NCI-H748 (cell line): ENCODE measurements at regions not wholly inside any gene's neighbourhood (a gene's known extent, or its start where the extent isn't known, plus 50 kb on each side); places are given as distances from the start of the nearest gene placed in this dataset.

ENCODE experiments used
- DNase-seq: peaks from one replicate; lab custom pipeline; 2025; ENCODE audit not compliant: unreplicated experiment; lab: John Stamatoyannopoulos, UW

DNA sequence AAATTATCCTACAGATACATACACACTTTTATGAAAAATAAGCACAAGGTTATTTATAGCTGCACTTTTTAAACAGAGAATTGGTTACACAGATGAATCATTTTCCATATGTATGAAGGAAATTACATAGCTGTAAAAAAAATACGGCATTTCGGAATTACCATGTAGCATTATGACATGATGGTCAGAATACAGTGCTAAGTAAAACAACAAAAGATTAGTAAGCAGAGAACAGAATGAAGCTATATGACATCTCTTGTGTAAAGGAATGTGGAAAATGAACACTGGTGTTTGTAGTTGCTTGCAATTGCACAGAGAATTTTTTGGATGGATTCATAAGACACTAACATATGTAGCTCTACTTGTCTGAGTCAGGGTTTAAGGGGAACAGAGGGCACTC is 1222.0 kb upstream of the PRKX start:
- DNase-seq = no peak

DNA sequence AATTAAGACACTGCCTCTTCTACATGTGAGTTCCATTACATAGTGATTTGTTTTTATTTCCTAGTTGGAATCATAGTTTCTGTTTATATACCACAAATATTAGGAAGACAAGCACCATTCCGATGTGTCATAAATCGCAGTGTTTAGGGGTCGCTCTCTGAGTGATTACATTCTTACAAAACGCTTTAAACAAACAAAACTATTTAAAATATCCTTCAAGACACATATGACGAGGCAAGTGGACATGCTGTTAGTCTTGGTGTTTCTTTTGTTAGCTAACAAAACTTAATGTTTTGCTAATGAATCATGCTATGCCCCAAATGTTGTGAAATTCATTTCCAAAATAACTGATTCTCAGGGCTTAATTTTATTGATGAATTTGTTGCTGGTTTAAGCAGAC is 1219.3 kb upstream of the PRKX start:
- DNase-seq = no peak

DNA sequence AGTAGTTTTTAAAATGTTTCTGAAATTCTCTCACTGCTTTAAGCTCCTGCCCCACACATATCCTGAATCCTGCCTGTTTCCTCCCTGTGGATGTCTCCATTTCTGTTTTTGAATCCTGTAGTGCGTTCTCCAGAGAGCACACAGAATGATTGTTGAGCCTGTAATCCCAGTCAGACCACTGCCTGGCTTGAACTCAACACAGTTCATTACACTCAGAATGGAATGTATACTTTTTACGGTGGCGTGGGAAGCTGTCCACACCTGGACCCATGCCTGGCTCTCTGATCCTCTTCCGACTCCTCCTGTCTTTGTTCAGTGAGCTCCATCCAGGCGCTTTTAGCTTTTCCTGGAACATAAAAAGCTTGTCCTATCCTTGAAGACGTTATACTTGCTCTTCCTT is 1217.0 kb upstream of the PRKX start:
- no peak for DNase-seq

DNA sequence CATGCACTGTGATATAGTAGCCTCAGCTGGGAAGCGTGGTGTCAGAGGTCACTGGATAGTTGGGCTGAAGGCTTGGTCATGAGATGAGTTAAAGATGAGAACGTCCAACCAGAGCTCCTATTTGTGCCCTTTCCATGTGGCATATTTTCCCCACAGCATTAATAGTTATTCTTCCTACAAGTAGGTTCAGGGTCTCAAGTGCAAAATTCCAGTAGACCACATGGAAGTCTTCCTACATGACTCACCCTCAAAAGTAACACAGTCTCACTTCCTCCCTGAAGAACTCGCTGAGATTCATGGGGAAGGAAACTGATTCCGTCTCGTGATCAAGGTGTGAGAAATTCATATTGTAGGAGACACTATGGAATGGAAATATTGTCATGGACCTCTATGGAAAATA is 1212.5 kb upstream of the PRKX start:
- DNase-seq = no peak

DNA sequence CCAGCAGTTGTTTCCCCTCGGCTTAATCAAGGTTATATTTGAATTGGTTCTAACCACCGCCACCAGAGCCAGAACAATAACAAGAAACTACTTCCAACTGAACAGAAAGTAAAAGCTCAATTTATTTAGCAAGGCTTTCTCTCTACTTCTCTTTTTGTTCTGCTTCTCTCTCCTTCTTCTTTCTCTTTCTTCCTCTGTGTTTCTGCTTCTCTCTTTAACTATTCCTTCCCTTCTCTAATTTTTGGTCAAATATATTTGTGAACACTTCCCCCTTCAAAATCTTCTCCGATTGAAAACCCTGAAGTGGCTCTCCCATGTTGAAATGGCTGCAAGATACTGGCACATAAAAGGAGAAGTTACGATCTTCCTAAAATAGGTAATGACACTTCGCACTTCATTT is 1195.9 kb upstream of the PRKX start:
- DNase-seq = no peak

DNA sequence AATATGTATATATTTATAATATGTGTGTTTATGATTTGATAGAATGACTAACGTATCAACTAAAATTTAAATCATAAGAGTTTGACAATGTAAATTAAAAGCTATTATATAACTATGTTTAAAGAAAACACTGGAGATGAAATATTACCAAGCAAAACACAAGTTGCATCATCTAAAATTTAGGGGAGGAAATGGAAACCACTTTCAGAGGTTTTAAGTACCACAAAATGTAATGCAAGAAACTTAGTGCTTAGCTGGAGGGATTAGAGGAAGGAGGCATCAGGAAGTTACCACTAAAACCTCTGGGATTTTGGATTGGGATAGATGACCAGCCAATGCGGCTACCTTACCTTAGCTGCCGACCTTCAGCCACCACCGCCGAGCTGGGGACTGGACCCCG is 1192.1 kb upstream of the PRKX start:
- no peak for DNase-seq

DNA sequence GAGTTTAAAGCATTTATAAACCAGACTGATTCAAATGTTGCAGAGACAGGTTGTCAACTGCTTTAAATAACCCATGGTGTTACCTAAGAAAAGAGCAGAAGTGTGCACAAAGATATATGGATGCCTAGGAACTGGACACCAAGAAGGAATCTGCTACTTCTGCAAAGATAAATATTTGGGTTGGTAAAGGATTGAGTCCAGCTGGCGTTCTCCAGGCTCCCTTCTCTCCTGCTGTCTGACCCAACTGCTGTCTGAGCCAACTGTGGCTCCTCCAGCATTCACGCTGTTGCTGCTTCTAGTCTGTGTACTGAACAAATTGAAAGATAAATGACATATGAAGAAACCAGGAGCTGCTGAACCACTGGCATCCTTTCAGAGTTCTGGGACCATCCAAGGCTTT is 1167.8 kb upstream of the PRKX start:
- no peak for DNase-seq

DNA sequence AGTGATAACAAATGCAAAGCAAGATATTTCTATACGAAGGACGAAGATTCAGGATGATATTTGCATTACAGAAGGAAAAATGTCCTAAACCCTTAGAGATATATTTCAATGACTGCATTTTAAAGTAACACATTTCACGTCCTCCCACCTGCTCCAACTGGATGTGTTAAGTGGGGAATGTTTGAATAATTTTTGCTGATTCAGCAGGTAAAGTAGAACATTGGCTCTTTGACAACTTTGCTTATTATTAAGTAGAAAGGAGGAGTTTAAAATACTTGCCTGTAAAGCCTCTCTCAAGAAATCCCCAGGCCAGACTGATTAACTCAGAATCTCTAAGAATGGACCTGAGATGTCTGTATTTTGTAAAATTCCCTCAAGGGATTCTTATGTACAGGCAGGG is 1165.2 kb upstream of the PRKX start:
- no peak for DNase-seq

DNA sequence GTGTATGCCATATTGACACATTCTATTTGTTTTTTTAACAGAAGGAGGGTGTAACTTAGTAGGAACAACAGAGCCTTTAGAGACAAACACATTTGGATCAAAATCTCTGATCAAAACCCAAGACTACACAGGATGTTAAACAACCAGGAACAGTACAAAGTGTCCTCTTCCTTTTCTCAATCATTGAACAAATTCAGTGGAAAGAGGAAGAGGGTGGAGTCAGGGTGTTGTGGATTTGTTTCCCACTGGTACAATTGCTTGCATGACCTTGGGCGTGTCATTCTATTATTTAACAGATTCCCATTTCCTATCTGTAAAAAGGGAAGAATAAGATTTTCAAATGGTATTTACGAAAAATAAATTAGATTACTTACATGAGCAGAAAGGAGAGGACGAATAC is 1162.8 kb upstream of the PRKX start:
- no peak for DNase-seq

DNA sequence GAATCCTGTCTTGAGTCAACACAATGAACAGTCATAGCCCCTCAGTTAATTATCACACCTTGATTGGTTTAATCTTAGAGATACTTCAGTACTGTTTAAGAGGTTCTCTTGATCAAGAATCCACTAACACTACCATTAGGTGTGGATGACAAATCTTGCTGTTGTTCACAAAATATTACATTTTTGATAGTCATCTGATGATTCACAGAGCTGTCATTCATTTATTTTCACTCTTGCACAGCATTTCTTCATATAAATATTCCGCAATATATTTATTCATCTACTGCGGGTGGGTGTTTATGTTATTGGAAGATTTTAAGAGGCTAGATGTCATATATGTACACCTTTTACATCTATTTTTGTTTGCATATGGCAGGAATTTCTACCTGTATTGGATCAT is 1138.1 kb upstream of the PRKX start:
- DNase-seq = no peak

DNA sequence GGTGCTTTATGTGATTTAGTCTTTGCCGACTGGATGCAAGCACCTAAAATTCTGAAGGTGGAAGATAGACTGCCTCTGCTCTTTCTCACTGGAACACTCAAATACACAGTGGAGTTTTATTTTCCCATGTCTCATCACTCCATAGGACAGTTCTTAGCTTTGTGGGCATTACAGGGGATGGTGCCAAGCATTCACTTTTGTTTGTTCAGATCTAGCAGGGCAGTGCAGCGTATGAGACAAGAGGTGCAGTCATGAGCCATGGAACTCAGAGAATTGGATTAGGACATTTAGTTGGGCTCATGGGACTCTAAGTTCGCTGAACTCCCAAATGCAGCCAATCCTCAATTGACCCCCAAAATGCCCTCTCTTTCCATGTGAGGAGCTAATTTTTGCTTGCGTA is 1136.9 kb upstream of the PRKX start:
- no peak for DNase-seq

DNA sequence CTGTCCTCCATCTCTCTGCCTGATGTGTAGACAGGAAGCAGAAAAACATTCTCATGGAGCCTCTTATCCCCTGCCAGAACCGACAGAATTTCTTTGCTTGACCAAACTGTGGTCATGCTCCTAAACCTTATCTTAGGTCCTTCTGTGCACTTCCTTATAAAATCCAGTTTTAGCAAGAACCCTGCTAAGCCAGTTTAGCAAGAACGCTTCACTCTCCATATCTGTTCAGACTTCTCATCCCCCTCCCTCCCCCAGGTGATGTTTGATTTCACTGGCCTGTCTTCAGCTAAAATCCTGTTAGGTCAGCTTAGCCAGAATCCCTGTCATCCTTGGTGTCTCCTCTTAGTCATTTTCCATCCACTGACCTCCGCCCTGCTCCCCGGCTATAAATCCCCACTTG is 1130.9 kb upstream of the PRKX start:
- DNase-seq = no peak

DNA sequence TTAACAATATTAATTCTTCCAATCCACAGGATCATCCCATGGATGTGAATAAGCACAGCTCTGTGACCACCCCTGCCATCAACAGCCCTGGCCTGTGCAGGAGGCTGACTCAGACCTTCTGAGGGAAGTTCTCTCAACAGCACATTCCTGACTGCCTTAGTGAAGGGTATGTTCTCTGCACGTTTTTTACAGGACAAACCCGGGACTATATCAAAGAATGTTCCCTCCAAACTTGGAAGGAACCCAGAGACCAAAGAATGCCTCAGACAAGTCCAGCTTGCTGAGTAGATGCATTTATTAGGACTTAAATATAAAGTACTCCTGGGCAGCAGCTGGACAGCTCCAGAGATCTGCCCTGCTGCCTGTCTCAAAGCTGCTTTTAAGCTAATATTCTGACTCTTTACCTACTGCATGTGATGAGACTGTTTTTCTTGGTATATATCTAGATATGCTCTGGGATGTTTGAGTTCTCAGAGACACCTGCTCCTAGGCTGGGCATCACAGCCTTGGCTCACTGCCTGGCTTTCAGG is 1127.8 kb upstream of the PRKX start:
- DNase-seq = no peak

DNA sequence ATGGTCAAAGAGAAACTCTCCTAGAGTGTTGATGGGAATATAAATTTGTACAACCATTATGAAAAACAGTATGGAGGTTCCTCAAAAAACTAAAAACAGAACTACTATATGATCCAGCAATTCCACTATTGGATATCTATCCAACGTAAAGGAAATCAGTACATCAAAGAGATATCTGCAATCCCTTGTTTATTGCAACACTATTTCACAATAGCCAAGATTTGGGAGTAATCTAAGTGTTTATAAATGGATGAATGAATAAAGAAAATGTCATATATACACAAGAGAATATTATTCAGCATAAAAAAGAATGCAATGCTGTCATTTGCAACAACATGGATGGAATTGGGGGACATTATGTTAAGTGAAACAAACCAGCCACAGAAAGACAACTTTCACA is 1118.1 kb upstream of the PRKX start:
- DNase-seq = no peak

DNA sequence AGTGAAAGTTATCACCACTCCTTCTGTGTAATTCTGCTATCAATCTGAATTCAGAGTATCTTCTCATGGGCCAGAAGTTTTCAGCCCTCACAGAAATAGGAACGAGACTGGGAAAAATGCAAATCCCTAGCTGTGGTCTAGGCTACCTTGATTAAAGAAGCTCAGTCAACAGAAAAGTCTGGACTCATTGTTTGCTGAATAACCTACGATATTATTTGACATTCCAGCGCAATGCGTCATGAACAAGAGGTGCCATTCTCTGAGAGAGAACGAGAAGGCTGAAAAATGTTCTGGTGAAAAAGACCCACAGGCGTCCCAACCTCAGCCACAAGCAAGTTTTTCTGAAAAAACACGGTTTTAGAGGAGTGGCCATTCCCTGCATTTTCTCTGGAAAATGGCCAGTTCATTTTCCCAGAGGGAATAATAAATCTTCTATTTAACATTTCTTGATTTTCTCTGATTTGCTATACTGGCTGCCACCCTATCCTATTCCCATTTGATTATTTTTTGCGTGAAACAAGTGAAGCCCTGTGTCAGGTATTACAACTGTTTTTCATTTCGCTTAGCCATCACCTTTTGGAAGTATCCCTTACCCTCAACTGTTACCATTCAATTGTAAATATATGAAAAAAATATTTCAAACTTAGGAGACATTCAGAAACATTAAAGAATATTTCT is 1117.6 kb upstream of the PRKX start:
- no peak for DNase-seq

DNA sequence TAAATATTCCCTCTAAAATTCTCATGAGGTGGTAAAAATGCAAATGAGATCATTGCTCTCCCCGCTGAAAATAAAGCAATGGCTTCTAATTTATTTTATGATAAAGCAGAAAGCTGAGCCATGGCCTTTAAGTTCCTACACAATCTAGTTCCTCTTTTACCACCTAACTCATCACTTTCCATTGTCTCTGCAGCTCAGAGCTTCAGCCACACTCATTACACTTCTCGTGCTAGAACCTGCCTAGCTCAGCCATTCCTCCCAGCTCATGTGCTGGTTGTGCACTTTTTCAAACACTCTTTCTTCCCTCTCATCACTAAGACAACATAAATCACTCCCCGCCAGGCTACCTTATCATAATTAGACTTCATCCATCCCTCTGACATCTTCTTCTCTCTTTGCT is 1112.1 kb upstream of the PRKX start:
- DNase-seq = no peak

DNA sequence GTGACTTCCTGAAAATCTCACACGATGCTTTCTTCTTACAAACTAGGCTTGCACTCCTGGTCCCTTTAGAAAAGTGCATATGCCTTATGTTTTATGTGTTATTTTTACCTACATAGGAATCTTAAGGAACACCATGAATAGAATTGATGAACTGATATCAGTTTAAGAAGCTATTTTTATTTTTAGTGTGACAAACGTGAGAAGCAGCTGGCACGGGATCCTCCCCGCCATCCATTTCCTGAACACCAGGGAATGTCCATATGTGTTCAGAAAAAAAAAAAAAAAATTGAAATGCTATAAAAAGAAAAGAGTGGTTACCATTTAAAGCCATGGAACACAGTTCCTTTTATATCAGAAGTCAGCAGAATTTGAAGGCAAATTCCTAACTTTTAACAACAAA is 1096.1 kb upstream of the PRKX start:
- DNase-seq = no peak

DNA sequence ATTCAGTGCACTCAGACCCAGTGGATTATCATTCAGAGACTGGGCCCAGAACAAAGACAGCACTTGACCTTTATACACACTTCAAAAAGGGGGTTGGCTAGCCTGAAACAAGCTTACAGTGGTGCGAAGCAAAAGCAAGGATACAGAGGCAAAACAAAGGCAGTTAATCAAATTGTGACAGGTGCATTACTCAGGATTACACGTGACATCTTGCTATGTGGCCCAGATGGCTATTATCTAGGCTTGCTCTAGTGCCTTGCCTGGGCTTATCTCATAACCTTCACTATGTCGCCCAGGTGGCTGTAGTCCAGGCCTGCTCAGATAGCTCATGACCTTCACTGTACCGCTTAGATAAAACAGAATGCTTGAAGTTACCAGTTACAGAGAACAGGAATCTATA is 1092.1 kb upstream of the PRKX start:
- peak; percentile 21 for DNase-seq

DNA sequence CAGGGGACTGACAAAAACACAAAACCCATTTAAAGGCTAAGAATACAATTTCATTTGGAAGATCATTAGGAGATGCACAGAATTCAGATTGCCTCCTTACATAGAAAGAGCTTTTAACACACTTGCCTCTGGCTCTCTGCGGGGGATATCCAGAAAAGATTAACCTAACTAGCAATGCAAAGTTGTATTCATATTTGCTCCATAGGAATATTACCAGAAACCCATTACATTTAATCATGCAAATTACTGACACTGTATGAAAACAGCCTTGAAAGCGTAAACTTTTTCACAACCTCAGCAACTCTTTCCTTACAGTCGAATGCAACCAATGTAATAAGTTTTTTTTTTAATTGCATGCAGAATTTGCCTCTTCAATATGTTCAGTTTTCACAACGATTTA is 1087.3 kb upstream of the PRKX start:
- DNase-seq = no peak

DNA sequence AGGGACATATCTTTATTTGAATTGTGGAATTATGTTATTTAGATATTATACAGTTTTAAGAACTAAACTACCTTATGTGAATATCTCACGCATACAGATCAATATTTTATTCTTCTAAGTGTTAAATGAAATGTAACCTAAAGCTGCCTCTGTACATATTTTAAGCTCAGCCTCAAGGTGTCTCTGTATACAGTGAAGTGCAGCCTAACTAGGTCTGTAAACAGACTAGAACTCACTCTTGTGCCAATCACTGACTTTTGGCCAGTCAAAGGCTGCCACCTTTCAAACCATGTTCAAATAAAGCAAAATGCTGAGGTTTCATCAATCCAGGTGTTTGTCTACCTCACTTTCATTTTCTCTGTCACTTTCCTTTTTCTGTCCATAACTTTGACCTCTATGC is 1074.5 kb upstream of the PRKX start:
- DNase-seq = peak; percentile 4

DNA sequence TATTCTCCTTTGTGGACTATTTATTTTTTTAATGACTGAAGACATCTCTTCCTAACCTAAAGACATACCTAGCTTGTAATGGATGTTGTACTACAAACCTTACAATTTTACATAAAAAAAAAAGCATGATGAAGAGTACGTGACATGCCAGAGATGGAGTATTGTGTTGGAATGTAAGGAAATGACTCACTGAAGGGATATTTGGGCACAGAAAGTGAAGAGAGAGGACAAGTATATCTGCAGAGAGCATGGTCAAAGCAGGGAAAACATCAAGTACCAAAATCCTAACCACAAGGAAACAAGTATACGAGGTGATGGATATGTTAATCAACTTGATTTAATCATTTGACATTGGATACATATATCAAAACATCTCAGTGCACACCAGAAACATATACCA is 1051.4 kb upstream of the PRKX start:
- DNase-seq = no peak

DNA sequence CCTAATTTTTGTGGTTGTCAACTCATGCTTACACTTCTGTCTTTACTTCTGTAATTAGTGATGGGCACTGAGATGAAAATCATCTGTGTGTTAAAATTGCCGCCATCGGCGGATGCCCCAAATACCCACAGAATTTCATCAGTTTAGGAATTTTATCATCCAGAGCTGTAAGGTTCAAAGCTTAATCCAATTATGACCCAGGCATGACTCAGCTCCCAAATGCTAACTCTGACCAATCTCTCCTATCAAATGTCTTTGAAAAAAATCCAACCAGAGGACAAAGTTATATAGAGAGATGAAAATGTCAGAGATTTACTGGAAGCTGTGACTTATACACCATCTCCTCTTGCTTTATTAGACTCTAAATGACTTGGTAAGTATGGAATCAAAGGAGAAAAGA is 1048.7 kb upstream of the PRKX start:
- DNase-seq = no peak

DNA sequence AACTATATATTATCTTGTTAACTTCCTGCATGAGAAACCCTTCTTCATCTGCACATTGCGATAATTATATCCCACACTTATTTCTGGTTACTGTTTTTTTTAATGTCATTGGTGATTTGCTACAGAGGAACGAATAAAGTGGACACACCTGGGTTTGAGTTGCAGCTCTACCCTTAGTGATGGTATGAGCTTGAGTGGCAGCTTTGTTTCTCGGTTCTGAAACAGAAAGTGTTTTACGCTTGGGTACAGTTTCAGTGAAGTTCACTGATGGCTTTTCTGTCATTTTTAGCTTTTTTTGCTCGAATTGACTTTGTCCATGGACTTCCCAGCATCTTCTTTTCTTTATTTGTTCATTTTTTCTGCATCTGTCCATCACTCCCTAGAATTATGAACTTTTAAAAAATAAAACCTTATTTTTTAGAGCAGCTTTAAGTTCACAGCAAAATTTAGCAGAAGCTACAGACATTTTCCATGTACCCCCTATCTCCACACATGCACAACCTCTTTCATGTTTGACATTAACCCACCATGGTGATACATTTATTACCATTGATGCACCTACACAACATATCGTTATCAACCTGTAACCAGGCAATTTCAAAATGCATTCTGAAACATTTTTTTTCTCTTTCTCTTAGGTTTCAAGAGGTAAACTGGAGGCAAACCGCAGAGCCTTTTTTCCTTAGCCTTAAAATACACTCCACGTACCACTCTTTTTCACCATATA is 1041.6 kb upstream of the PRKX start:
- no peak for DNase-seq
